Activated gamma-delta T cell (primary cell): ENCODE measurements at regions not wholly inside any gene's neighbourhood (a gene's known extent, or its start where the extent isn't known, plus 50 kb on each side); places are given as distances from the start of the nearest gene placed in this dataset.

ENCODE experiments used
- DNase-seq: peaks from one replicate; lab custom pipeline; 2025; lab: John Stamatoyannopoulos, UW

DNA sequence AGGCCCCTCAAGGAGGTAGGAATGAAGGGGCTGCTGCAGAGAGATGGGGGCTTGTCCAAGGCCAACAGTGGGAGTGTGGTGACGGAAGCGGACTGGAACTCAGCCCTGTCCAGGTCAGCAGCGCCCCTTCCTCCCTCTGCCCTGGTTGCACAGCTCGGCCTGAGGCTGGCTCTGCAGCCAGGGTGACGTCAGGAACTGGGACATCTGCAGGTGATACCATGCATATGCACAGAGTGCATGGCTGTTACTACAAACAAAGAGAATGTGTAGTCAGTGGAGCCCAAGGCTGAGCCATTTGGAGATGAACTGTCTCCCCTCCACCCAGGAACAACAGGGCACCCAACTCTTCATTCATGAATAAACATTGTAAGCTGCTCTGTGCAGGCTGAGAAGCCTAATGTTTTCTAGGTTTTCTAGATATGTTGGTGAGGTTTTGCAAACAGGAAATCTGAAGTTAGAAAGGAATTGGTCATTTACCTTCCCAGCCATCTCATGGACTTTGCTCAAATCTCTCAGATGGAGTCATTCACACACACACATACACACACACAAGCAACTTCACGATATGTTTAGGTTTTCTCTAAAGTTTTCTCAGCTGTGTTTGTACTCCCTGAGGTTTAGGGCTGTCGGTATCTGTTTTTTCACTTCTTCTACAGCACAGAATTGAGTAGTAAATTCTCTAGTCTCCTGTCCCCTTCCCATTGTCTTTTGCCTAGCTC lies 117.2 kb downstream of the TLE3 start:
- DNase-seq: no peak

DNA sequence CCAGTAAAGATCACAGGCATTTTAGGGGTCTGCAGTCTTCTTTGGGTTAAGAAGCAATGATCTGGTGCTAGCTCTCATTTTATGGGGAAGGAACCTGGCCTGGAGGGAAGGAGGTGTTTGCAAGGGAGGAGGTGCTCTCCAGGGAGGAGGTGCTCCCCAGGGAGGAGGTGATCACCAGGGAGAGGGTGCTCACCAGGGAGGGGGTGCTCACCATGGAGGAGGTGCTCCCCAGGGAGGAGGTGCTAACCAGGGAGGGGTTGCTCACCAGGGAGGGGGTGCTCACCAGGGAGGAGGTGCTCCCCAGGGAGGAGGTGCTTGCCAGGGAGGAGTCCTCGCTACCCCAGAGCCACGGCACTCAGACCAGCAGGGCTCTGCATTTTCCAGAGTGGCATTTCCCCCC lies 115.7 kb downstream of the TLE3 start:
- no peak for DNase-seq

DNA sequence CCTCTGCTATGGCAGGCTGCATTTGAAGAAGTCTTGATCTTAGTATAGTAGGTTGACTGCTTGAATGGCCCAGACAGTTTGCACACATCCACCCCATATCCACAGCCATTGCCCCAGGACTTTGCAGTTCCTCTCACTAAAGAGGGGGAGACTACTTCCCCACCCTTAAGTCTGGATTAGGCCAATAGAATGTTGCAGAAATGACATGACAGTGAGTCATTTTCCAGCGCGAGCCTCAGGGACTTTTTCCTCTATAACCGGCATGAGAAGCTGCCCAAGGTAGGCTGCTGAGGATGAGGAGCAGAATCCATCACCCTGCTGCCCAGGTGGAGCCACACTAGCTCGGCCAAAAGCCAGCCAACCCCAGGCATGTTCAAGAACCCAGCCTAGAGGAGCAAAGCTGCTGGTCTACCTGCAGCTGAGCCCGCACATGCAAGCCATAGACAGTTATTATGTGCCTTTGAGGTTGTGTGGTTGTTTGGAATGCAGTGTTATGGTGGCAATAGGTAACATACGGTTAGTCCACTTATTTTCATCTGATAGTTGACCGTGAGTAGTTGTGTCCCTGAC lies 113.9 kb downstream of the TLE3 start:
- DNase-seq: no peak

DNA sequence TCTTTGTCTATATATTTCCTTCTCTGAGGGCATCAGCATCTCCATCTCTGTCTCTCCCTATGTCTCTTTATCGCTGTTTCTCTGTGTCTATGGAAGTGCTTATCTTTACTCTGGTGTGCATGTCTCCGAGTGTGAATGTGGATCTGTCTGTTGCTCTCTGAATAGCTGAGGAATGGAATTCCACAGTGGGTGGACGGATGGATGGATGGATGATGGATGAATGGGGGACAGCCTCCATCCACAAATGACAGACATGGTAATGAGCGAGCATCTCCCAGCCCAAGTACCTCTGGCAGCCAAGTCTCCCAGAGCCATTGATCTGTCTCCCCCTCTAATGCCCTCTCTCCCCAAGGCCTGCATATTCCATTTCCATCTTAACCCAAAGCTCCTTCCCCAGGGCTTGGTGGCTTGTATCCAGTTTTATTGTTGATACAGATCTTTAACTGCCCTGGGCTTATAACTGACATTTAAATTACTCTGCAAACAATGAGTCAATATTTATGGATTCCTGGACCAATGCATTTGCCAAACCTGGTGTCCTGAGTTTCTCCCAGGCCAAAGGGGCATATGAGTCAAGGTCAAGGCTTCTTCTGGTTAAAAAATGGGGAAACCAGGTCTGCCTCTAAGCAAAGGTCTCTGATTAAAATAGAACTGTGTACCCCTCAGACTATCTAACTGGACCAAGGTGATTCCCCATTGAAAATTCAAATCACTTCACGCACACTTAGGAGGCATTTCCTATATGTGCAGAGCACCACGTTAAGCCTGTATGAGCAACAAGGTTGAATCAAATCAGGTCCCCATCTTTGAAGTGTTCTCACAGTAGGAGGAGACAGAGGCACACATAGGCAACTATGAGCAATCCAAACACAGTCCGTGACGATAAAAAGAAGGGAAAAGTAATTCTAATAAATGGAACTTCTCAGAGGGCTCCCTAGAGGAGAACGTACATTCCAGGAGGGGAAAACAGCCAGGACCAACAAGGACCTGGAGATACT lies 109.9 kb downstream of the TLE3 start:
- no peak for DNase-seq

DNA sequence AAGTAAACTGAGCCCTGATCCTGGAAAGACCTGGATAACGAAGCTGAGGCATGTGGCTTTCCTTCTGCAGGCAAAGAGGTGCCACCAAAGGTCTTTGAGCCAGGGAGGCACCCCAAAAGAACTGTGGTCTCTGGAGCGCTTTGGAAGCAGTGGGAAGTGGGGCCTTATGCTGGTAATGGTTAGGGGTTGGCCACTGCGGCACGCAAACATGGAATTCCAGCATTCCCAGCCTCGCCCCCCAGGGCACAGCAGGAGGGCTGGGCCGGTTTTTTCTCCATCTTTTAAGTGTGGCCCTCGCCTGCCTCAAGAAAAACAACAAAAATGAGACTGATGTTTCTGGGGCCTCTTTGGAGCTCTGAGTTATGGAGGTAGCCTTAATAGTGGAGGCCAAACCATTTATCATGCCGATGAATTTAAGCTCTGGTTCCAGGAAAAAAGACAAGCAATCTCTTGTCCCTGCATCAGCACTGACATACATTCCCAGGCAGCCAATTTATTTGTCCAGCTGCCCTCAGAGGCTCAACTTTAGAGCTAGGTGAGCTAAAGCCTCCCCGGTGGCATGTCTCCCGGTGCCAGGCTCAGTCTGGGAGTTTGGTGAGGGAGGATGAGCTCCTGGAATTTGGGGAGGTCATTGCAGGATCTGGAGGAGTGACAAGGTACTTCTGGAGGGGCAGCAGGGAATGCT lies 109.0 kb downstream of the TLE3 start:
- DNase-seq: no peak

DNA sequence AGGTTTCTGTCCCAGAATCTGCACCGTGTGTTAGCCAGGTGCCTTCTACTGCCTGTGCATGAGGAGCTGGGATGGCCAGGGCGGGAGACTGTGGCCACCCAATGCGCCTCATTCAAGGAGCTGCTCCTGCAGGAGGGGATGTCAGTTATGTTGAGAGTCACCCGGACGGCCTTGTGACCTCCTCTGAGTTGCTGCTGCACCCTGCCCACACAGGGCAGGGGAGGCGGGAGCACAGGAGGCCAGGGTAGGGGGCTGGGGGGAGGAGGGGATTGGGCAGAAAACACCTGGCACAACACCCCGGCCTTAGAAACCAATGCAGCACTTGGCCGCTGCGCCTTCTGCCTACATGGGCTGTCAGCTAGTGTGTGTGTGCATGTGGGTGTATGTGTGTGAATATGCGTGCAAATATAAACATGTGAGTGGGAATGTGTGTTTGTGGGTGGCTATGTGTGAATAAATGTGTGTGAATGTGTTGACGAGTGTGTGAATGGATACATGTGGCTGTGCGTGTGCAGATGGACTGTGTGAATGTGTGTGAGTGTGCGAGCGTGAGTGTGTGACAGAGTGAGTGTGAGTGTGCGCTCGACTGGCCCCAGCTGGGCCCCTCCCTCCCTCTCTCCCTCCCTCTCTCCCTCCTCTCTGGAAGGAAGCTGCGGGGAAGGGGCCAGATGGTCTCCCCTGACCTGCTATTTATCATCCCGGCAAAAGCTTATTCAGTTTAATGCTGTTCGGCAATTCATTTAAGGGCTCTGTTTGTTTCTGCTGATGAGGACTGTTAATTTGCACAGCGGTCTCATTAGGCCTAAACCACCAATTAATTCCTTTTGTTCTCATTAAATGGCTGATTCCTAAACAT lies 106.9 kb downstream of the TLE3 start:
- DNase-seq: no peak

DNA sequence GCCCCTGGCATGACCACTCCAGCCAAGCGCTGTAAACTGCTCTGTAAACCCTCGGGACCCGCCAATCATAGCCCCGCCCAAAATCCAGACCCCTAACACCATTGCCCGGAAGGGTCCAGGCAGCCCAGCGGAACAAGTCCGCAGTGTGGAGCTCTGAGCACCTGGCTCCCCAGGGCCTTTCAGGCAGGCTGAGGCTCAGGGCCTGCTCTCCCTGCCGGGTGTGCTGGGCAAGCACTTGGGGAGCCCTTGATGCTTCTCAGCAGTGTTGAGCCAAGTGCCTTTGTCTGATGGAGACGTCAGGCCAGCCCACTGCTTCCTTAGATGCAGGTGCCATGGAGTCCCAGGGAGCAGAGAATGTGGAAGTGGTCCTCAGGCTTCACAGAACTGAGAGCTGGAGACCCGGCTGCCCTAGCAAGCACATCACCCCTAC lies 106.2 kb downstream of the TLE3 start:
- DNase-seq: no peak

DNA sequence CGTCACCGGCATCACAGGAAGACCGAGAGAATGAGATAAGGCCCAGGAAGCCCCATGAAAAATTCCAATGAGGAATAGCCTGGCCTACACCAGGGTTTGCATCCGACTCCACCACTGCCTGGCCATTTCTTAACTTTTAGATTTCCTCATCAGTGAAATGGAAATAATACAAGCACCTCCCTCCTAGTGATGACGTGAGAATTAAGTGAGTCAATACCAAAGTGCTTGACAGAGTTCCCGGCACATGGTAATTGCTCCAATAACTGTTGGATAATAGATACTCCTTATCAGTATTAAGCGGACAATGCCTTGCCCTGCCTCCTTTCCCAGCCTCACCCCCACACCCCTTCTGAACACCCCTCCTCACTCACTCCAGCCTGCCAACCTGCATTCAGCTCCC lies 105.4 kb downstream of the TLE3 start:
- DNase-seq: no peak

DNA sequence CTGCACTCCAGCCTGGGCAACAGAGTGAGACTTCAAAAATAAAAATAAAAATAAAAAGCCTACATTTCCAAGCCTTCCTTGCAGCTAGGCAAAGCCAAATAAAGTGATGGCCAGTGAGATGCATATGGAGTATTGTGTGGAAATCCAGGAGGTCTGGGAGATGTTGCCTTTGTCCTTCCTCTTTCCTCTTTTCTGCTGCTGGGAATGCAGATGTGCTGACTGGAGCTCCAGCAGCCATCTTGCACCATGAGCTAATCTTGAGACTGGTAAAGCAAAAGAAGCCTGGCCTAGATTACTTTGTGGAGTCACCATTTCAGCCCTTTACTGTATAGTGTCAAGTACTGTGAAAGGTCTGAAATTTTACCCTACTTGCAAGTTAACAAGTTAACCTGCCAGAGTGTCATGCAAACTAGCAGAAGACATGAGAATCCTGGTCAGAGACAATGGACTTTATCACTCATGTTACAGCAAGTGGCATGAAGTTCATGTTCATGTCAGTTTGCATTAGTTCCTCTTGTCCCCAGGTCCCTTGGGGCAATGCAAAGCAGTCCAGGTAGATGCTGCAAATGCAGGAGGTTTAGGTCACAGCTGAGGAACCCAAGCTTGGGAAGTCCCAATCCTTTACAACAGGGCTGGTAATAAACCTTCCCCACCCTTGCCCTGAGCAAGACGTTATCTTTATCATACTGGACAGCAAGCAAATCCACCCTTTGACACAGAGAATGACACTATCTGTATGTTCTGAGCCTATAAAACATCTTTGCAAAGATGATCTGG lies 103.1 kb downstream of the TLE3 start:
- no peak for DNase-seq

DNA sequence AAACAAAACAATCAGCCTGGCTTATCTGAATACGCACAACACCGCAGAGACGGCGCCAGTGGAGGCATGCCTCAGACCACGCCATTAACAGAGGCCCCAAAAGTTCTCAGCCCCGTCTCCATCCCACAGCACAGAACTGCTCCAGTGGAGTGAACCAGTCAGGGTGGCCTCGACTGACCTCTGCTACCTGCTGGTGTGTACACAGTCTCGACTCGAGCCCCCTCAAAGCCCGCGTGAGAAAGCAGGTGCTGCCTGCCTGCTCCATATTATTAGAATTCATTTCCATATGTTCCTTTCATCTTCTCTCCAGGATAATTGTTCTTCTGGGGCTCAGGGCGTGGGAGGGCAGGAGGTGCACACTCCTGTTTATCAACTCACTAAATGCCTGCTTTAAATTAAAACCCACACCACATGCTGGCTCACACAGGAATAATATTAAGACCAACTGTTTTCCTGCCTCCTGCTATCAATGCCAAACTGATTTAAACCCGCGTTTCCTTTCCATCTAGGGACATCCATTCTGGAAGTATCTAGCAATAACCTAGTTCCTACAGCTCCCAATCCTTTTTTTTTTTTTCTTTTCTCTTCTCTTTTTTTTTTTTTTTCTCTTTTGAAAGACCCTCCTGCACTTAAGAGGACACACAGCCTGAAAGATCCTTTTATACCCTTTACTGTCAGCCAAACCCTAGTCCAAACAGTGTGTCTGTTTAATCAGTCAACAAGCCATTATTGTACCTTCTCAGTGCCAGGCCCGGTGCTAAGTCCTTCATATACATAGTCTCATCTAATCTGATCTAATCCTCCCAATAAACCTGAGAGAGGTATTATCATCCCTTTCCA lies 101.2 kb downstream of the TLE3 start:
- DNase-seq: no peak

DNA sequence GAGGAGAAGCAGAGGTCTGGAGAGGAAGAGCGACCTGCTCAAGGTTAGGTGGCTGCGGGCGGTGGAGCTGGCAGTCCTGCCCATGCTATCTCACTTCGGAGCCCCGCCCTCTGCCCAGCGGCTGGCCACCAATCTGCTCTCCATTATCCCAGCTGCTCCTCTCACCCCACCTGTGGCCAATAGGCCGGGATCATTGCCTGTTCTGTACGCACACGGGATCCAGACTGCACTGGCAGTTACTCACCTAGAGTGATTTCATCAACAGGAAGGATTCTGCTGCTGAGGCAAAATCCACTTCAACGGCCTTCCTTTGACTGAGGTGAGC lies 100.6 kb downstream of the TLE3 start:
- DNase-seq: no peak
